WTC11 (cell line): ENCODE measurements at regions not wholly inside any gene's neighbourhood (a gene's known extent, or its start where the extent isn't known, plus 50 kb on each side); places are given as distances from the start of the nearest gene placed in this dataset.

Experiments
- ATAC-seq: fragments of 200-7000 bp; cut with Tn5 transposase; 2 replicates; pipeline ENCODE4 v1.10.0; 2021; ENCODE audit warnings: mild to moderate bottlenecking, moderate library complexity
- CTCF ChIA-PET: fragments of 300-600 bp; sonication (Branson Sonifier 250); formaldehyde crosslinking; loops from one replicate; lab custom pipeline; 2021; ENCODE audit warnings: antibody characterized with exemption; lab: Charles Lee
- POLR2A ChIA-PET: fragments of 350-600 bp; sonication (Branson Sonifier 250); formaldehyde crosslinking; loops from one replicate; lab custom pipeline; 2021; ENCODE audit warnings: antibody characterized with exemption; lab: Charles Lee
- DNase-seq: peaks from one replicate; pipeline ENCODE4 v3.0.0; 2021; ENCODE audit warnings: low spot score
- H3K27ac Mint-ChIP-seq: 2 replicates; pipeline ENCODE4 v1.8.0; 2021; ENCODE audit warnings: mixed read lengths
- H3K27me3 Mint-ChIP-seq: 2 replicates; pipeline ENCODE4 v1.8.0; 2021; ENCODE audit warnings: low read depth, mild to moderate bottlenecking, moderate library complexity, mixed read lengths
- H3K36me3 Mint-ChIP-seq: 2 replicates; pipeline ENCODE4 v1.8.0; 2021; ENCODE audit warnings: mixed read lengths
- H3K4me1 Mint-ChIP-seq: 2 replicates; pipeline ENCODE4 v1.8.0; 2022; ENCODE audit warnings: mixed read lengths
- H3K4me3 Mint-ChIP-seq: 2 replicates; pipeline ENCODE4 v1.8.0; 2021; ENCODE audit warnings: mild to moderate bottlenecking, moderate library complexity, mixed read lengths
- H3K9me3 Mint-ChIP-seq: 2 replicates; pipeline ENCODE4 v1.8.0; 2021; ENCODE audit warnings: mixed read lengths
- ARID4B ChIP-seq: sonication (generic); formaldehyde crosslinking; IDR thresholded peaks from 2 replicates; pipeline ENCODE4 v1.8.0; 2023; ENCODE audit warnings: missing genetic modification reagents, mild to moderate bottlenecking, borderline replicate concordance
- ATF6 ChIP-seq: sonication (generic); formaldehyde crosslinking; IDR thresholded peaks from 2 replicates; pipeline ENCODE4 v1.8.1; 2023; ENCODE audit warnings: mild to moderate bottlenecking, missing genetic modification reagents
- CTCF ChIP-seq: fragments of 200-600 bp; IDR thresholded peaks from 2 replicates; pipeline ENCODE4 v1.8.0; 2022; ENCODE audit warnings: antibody characterized with exemption
- EMX1 ChIP-seq: fragments of 250-450 bp; sonication (Bioruptor Pico); IDR thresholded peaks from 2 replicates; pipeline ENCODE4 v1.8.0; 2021; ENCODE audit warnings: mild to moderate bottlenecking
- ERG ChIP-seq: fragments of 250-450 bp; sonication (Bioruptor Pico); IDR thresholded peaks from 2 replicates; pipeline ENCODE4 v1.8.0; 2021; ENCODE audit warnings: mild to moderate bottlenecking
- GRHL2 ChIP-seq: fragments of 250-450 bp; sonication (Bioruptor Pico); IDR thresholded peaks from 2 replicates; pipeline ENCODE4 v1.8.0; 2022; ENCODE audit warnings: mild to moderate bottlenecking, moderate library complexity; ENCODE audit not compliant: insufficient replicate concordance, severe bottlenecking
- GTF2I ChIP-seq: fragments of 250-450 bp; sonication (Bioruptor Pico); conservative IDR thresholded peaks from 2 replicates; pipeline ENCODE4 v1.4.0; 2021; ENCODE audit warnings: mild to moderate bottlenecking
- IRF2 ChIP-seq: sonication (generic); formaldehyde crosslinking; IDR thresholded peaks from 2 replicates; pipeline ENCODE4 v1.8.0; 2022; ENCODE audit warnings: low read depth, missing genetic modification reagents, borderline replicate concordance
- JAZF1 ChIP-seq: fragments of 250-450 bp; sonication (Bioruptor Pico); IDR thresholded peaks from 2 replicates; pipeline ENCODE4 v1.9.0; 2021; ENCODE audit warnings: moderate library complexity, mild to moderate bottlenecking, inconsistent platforms
- MXD4 ChIP-seq: fragments of 250-450 bp; sonication (Bioruptor Pico); IDR thresholded peaks from 2 replicates; pipeline ENCODE4 v1.8.0; 2021; ENCODE audit warnings: mild to moderate bottlenecking, moderate library complexity, borderline replicate concordance
- RELA ChIP-seq: sonication (generic); formaldehyde crosslinking; IDR thresholded peaks from 2 replicates; pipeline ENCODE4 v1.8.1; 2022; ENCODE audit warnings: missing genetic modification reagents, mild to moderate bottlenecking, borderline replicate concordance
- TEAD4 ChIP-seq: sonication (generic); formaldehyde crosslinking; IDR thresholded peaks from 2 replicates; pipeline ENCODE4 v1.8.0; 2022; ENCODE audit warnings: mild to moderate bottlenecking, missing genetic modification reagents
- ZNF281 ChIP-seq: sonication (generic); formaldehyde crosslinking; IDR thresholded peaks from 2 replicates; pipeline ENCODE4 v1.8.0; 2023; ENCODE audit warnings: mild to moderate bottlenecking, missing genetic modification reagents
- ZNF416 ChIP-seq: fragments of 250-450 bp; sonication (Bioruptor Pico); IDR thresholded peaks from 2 replicates; pipeline ENCODE4 v1.9.0; 2021; ENCODE audit warnings: mild to moderate bottlenecking, inconsistent platforms
- ZNF532 ChIP-seq: fragments of 250-450 bp; sonication (Bioruptor Pico); IDR thresholded peaks from 2 replicates; pipeline ENCODE4 v1.9.0; 2021; ENCODE audit warnings: mild to moderate bottlenecking, borderline replicate concordance
- ZNF671 ChIP-seq: fragments of 250-450 bp; sonication (Bioruptor Pico); IDR thresholded peaks from 2 replicates; pipeline ENCODE4 v1.8.0; 2021; ENCODE audit warnings: mild to moderate bottlenecking
- TF ChIP-seq, protein P1 (sequence below): fragments of 250-450 bp; sonication (Bioruptor Pico); IDR thresholded peaks from 2 replicates; pipeline ENCODE4 v1.9.0; 2021; ENCODE audit warnings: mild to moderate bottlenecking

DNA sequence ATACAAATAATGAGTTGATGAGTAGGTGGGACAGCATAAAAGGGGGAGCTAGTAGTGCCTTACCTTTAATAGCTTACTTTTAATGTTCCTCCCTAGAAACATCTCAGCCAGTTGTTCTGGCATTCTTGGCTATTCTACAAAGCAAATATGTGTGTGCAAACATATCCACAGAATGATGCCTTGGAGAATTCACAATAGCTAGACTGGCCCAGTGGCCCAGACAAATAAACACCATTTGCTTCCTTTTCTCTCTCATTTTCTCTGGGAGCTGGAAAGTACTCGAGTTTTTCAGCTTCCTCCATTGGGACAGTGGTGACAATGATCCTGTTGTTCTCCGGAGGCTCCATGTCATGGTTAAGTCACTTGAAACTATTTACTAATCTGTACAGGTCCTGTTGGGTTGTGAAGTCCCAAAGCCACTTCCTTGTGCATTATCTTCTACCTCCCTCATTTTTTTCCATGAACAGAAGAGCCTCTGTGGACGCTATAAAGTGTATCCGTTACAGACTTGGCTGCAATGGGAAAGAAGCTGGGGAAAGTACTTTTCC is 122.9 kb downstream of the DMAC1 start (continued):
- TF ChIP-seq ZNF532 (CRISPR knock-in tag) (no peak), ZNF416 (CRISPR knock-in tag) (no peak), MXD4 (no peak), GTF2I (CRISPR knock-in tag) (no peak), IRF2 (CRISPR knock-in tag) (no peak), CTCF (no peak)

DNA sequence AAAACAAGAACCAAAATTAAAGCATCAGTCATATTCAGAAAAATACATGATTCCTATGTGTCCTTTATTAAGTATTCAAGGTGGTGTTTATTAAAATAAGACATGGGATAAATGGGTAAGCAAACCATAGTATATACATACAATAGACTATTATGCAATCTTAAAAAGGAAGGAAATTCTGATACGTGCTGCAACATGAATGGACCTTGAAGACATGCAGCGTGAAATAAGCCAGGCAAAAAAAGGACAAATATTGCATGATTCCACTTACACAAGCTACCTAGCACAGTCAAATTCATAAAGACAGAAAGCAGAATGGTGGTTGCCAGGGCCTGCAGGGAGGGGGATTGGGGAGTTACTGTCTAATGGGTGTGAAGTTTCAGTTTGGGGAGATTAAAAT is 127.7 kb downstream of the DMAC1 start:
- ATAC-seq: no peak
- Mint-ChIP-seq H3K4me1 (no peaks in the 10 kb centered on the region), H3K36me3 (no peaks in the 10 kb centered on the region), H3K4me3 (no peak overlapping the region), H3K9me3 (no peaks in the 10 kb centered on the region), H3K27me3 (no peaks in the 10 kb centered on the region; the same call in 1 of the 2 replicates), H3K27ac (no peak overlapping the region)
- DNase-seq: no peak
- TF ChIP-seq ZNF671: no peak
- no peak for TF ChIP-seq ATF6
- no peak for TF ChIP-seq TEAD4 (CRISPR knock-in tag)
- no peak for TF ChIP-seq EMX1 (CRISPR knock-in tag)
- CTCF ChIA-PET: no interaction called here
- POLR2A ChIA-PET: no interaction called here

- H3K9me3 Mint-ChIP-seq: no peaks in the 10 kb centered on the region
- CTCF ChIA-PET: no interaction called here
- TF ChIP-seq RELA (CRISPR knock-in tag) (no peak), ERG (no peak), EMX1 (CRISPR knock-in tag) (no peak), GRHL2 (no peak), JAZF1 (CRISPR knock-in tag) (no peak), ZNF281 (CRISPR knock-in tag) (no peak), ARID4B (no peak)
- TF ChIP-seq, protein P1, sequence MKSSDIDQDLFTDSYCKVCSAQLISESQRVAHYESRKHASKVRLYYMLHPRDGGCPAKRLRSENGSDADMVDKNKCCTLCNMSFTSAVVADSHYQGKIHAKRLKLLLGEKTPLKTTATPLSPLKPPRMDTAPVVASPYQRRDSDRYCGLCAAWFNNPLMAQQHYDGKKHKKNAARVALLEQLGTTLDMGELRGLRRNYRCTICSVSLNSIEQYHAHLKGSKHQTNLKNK (CRISPR knock-in tag): no peak
Observed at GRCh38 chr9:7668541-7668940, 131.0 kb downstream of the DMAC1 start.

More at GRCh38 chr9:7668541-7668940, 131.0 kb downstream of the DMAC1 start:
- H3K4me1 Mint-ChIP-seq: peaks cover 13% of the 10 kb centered on the region
- no peak overlapping the region for H3K27ac Mint-ChIP-seq
- no peak overlapping the region for H3K4me3 Mint-ChIP-seq
- H3K27me3 Mint-ChIP-seq: no peaks in the 10 kb centered on the region
- POLR2A ChIA-PET: no interaction called here
- DNase-seq: no peak
- no peaks in the 10 kb centered on the region for H3K36me3 Mint-ChIP-seq
- no peak for ATAC-seq
